D721Med (cell line): ENCODE measurements at regions not wholly inside any gene's neighbourhood (a gene's known extent, or its start where the extent isn't known, plus 50 kb on each side); places are given as distances from the start of the nearest gene placed in this dataset.
"Not testable (repeated sequence)": the region's sequence is repeated elsewhere in the genome, so short reads cannot be mapped to it uniquely, and the experiment has no call there.

Experiments
- DNase-seq: peaks from one replicate; pipeline ENCODE4 v3.0.0; 2011; ENCODE audit warnings: low spot score; ENCODE audit not compliant: insufficient read length
- FAIRE-seq: peaks from 2 replicates; lab custom pipeline; 2011; peaks lifted over from hg19 to GRCh38; lab: Jason Lieb, UNC
- TF ChIP-seq, protein P1 (sequence below): IDR thresholded peaks from 2 replicates; pipeline ENCODE4 v1.5.1; 2012; ENCODE audit warnings: mild to moderate bottlenecking, control low read depth; ENCODE audit not compliant: insufficient read depth; ENCODE audit errors: missing control alignments

DNA sequence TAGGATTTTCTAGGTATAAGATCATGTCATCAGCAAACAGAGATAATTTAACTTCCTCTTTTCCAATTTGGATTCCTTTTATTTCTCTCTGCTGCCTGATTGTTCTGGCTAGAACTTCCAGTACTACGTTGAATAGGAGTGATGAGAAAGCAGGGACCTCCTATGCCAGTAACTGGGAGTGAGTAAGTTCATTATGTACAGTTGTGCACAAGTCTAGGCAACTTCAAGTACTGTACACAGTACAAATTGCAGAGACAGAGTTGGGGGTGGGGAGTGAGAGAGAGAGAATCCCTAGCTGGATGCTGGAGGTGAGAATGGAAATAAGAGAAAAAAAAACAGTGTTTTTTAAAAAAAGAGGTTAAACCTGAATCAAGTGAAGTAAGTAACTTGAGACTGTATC, 210.2 kb downstream of the MMUT start:
- no peak for FAIRE-seq
- no peak for DNase-seq
- TF ChIP-seq, protein P1, sequence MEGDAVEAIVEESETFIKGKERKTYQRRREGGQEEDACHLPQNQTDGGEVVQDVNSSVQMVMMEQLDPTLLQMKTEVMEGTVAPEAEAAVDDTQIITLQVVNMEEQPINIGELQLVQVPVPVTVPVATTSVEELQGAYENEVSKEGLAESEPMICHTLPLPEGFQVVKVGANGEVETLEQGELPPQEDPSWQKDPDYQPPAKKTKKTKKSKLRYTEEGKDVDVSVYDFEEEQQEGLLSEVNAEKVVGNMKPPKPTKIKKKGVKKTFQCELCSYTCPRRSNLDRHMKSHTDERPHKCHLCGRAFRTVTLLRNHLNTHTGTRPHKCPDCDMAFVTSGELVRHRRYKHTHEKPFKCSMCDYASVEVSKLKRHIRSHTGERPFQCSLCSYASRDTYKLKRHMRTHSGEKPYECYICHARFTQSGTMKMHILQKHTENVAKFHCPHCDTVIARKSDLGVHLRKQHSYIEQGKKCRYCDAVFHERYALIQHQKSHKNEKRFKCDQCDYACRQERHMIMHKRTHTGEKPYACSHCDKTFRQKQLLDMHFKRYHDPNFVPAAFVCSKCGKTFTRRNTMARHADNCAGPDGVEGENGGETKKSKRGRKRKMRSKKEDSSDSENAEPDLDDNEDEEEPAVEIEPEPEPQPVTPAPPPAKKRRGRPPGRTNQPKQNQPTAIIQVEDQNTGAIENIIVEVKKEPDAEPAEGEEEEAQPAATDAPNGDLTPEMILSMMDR, result no peak

DNA sequence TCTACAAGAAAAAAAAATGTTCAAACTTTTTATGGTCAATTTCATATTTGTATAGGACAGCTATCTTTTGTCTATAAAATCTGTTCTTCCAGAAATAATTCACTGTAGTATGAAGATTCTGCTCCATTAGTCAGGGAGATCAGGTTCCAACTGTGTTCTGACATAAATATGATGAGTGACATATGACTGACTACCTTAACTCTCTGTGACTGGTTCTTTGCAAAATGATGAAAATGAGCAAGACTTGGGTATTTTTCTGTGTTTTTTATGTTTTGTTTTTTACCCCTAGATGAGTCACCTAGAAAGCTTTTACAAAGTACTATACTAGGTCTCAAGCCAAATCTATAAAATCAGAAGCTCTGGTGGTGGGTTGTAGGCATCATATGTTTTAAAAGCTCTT, 229.6 kb downstream of the MMUT start:
- DNase-seq (no peak), FAIRE-seq (no peak)
- TF ChIP-seq, protein P1, result no peak

DNA sequence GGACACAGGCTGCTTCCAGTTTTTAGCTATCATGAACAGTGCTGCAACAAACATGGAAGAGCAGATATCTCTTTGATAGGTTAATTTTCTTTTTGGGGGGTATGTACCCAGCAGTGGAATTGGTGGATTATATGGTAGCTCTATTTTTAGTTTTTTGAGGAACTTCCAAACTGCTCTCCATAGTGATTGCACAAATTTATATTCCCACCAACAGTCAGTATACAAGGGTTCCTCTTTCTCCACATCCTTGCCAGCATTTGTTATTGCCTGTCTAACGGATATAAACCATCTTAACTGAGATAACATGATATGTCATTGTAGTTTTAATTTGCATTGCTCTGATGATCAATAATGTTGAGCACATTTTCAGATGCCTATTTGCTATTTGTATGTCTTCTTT, 237.6 kb downstream of the MMUT start:
- FAIRE-seq (no peak), DNase-seq (no peak)
- TF ChIP-seq, protein P1, result no peak

DNA sequence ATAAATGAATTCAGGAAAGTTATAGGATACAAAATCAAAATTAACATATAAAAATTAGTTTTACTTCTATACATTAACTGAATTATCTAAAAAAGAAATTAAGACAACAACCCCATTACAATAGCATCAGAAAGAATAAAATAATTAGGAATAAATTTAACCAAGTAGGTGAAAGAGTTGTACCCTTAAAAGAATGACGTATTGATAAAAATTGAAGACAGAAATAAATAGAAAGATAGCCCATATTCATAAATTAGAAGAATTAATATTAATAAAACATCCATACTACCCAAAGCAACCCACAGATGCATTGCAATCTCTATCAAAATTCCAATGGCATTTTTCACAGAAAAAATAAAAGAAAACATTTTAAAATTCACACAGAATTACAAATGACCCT, 242.8 kb downstream of the MMUT start:
- FAIRE-seq, result no peak
- TF ChIP-seq, protein P1, result no peak
- no peak for DNase-seq

DNA sequence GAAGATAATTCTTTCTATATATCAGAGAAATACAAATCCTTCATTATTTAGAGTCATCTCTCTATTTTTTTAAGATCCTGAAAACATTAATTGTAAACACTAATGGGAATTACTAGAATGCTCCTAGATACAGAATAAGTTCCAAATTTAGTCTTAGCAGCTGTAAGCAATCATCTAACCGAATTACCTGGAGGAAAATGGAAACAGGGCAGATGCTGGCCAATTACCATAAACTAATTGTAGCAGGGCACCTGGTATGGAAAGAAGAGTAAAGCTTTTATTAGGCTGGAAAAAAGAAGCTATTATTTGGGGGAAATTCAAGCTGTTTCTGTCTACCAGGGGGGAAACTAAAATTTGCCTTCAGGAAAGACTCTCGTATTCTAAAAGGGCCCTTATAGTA, 257.5 kb downstream of the MMUT start:
- FAIRE-seq, result no peak
- DNase-seq, result no peak
- TF ChIP-seq, protein P1, result no peak

DNA sequence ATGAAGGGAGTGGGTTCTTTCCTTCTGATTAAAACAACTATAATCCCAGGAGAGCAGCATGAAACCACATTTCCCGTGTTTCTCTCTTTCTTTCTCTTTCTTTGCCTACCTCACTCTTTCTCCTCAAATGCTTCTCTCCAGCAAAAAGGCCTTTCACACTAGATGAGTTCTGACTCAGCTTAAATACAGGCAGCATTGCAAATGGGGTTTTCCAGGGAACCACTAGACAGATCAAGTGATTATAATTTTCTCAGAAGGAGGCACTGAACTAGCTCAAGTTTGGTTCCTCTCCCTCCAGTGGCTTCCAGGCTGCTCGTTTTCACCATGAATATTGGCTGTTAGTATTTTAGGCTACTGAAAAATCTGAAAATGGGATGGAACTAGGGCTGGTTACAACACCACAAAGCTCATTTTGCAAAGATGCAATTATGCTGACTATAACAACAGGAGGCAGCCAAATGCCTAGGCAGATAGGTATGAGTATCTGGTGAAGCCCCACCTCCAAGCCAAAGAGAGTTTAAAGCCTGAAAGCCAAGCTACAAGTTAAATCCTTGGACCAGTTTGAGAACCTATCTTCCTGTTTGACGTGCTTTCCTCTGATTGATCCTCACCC, 260.0 kb downstream of the MMUT start:
- FAIRE-seq (no peak), DNase-seq (no peak)
- TF ChIP-seq, protein P1, result no peak

DNA sequence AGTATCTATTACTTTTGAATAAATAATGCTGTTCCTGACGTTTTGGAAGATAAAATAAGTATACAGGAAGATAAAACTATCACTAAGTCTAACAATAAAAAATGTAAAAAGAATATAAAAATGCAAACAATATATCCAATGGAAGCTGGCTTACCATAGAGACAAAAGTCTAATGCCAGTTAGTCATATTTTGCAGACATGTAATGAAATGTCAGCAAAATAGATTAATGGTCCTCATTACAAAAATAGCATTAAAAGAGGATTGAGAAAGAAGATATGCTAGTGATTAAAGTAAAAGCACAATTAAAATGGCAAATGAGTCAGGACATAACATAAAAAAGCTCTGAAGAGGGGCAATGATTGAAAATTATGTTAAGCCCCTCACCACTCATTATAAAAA, 265.0 kb downstream of the MMUT start:
- TF ChIP-seq, protein P1, result no peak
- FAIRE-seq (no peak), DNase-seq (no peak)

DNA sequence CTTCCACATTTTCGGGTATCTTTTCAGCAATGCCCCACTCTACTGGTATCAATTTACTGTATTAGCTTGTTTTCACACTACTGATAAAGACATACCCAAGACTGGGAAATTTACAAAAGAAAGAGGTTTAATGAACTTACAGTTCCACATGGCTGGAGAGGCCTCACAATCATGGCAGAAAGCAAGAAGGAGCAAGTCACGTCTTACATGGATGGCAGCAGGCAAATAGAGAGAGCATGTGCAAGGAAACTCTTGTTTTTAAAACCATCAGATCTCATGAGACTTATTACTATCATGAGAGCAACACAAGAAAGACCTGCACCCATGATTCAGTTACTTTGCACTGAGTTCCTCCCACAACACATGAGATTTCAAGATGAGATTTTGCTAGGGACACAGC, 300.7 kb downstream of the MMUT start:
- not testable (repeated sequence) for FAIRE-seq, DNase-seq
